BJ (cell line): ENCODE measurements at regions not wholly inside any gene's neighbourhood (a gene's known extent, or its start where the extent isn't known, plus 50 kb on each side); places are given as distances from the start of the nearest gene placed in this dataset.
"Not testable (repeated sequence)": the region's sequence is repeated elsewhere in the genome, so short reads cannot be mapped to it uniquely, and the experiment has no call there.

Source experiments
- CTCF ChIA-PET: fragments of 350-600 bp; formaldehyde crosslinking; extraction: SDS; loops from one replicate; lab custom pipeline; 2021; ENCODE audit warnings: antibody characterized with exemption, inconsistent platforms; lab: Yijun Ruan, JAX
- POLR2A ChIA-PET: fragments of 300-600 bp; sonication (Branson Sonifier 250); formaldehyde crosslinking; extraction: SDS; loops from one replicate; lab custom pipeline; 2021; ENCODE audit warnings: antibody characterized with exemption; lab: Charles Lee
- DNase-seq: peaks from one replicate; pipeline ENCODE4 v3.0.0-alpha.2; 2011; ENCODE audit warnings: low read depth
- H3K27me3 ChIP-seq: 2 replicates; pipeline ENCODE4 v1.6.0; 2011; ENCODE audit warnings: low read length; ENCODE audit not compliant: control insufficient read depth, insufficient read depth
- H3K36me3 ChIP-seq: 2 replicates; pipeline ENCODE4 v1.5.1; 2011; ENCODE audit warnings: low read length; ENCODE audit not compliant: control insufficient read depth, insufficient read depth
- H3K4me3 ChIP-seq: 2 replicates; pipeline ENCODE4 v1.5.1; 2011; ENCODE audit warnings: low read depth, mild to moderate bottlenecking, control low read depth, low read length
- CTCF ChIP-seq: IDR thresholded peaks from 2 replicates; pipeline ENCODE4 v1.5.1; 2011; ENCODE audit warnings: low read depth, mild to moderate bottlenecking, control low read depth, inconsistent platforms, low read length, moderate library complexity; ENCODE audit not compliant: insufficient read depth

GRCh38 chr12:124699909-124700308, 132.5 kb upstream of the NCOR2 start:
- Histone ChIP-seq H3K36me3 (no peaks in the 10 kb centered on the region), H3K4me3 (no peak overlapping the region), H3K27me3 (peaks cover 4% of the 10 kb centered on the region; the same call in 1 of the 2 replicates)
- ChIA-PET CTCF (interaction anchor here (1.0 to 2.0 kb wide), 2 partner anchors 10 to 134 kb away, joined by 3 to 5 read pairs; no protein-coding TSS in a partner anchor), POLR2A (no interaction called here)
- DNase-seq, result no peak
- no peak for TF ChIP-seq CTCF

GRCh38 chr12:124698998-124699305, 131.5 kb upstream of the NCOR2 start:
- H3K36me3 ChIP-seq, result no peaks in the 10 kb centered on the region
- CTCF ChIA-PET, result interaction anchor here (2.0 kb wide), 1 partner anchor 11 kb away, joined by 5 read pairs; no protein-coding TSS in a partner anchor
- no peak overlapping the region for H3K4me3 ChIP-seq
- POLR2A ChIA-PET, result no interaction called here
- no peak for TF ChIP-seq CTCF
- DNase-seq, result no peak
- peaks cover 4% of the 10 kb centered on the region; the same call in 1 of the 2 replicates for H3K27me3 ChIP-seq

GRCh38 chr12:124698211-124698997, 131.0 kb upstream of the NCOR2 start:
- Histone ChIP-seq H3K36me3 (no peaks in the 10 kb centered on the region), H3K4me3 (no peak overlapping the region), H3K27me3 (peaks cover 4% of the 10 kb centered on the region; the same call in 1 of the 2 replicates)
- POLR2A ChIA-PET, result no interaction called here
- no peak for TF ChIP-seq CTCF
- no peak for DNase-seq
- CTCF ChIA-PET, result interaction anchor here (0.7 to 2.0 kb wide), 4 partner anchors 11 to 265 kb away, joined by 3 to 5 read pairs (median 4); no protein-coding TSS in a partner anchor

- H3K4me3 ChIP-seq, POLR2A ChIA-PET, H3K27me3 ChIP-seq, H3K36me3 ChIP-seq, DNase-seq: not testable (repeated sequence)
- CTCF ChIA-PET, result interaction anchor here (0.6 to 1.0 kb wide), 4 partner anchors 10 to 264 kb away, joined by 3 to 4 read pairs (median 3); no protein-coding TSS in a partner anchor
Measured at GRCh38 chr12:124697722-124698121, 130.3 kb upstream of the NCOR2 start.

- H3K4me3 ChIP-seq, result no peak overlapping the region
- CTCF ChIA-PET, result interaction anchor here (0.6 to 3.0 kb wide), 5 partner anchors 11 to 204 kb away, joined by 3 to 11 read pairs (median 3); no protein-coding TSS in a partner anchor
- no peak for DNase-seq
- TF ChIP-seq CTCF, result no peak
- POLR2A ChIA-PET, result no interaction called here
- H3K36me3 ChIP-seq, result no peaks in the 10 kb centered on the region
- peaks cover 4% of the 10 kb centered on the region; the same call in 1 of the 2 replicates for H3K27me3 ChIP-seq
Measured at GRCh38 chr12:124696693-124697476, 129.5 kb upstream of the NCOR2 start.
